ENCODE measurements at regions not wholly inside any gene's neighbourhood (a gene's known extent, or its start where the extent isn't known, plus 50 kb on each side); places are given as distances from the start of the nearest gene placed in this dataset.
A peak's percentile ranks its signal among the peaks of the same experiment; 100 is the strongest.

GRCh38 chr14:80278293-80279023, 67.2 kb upstream of the DIO2 start:
- TF ChIP-seq, protein P1, sequence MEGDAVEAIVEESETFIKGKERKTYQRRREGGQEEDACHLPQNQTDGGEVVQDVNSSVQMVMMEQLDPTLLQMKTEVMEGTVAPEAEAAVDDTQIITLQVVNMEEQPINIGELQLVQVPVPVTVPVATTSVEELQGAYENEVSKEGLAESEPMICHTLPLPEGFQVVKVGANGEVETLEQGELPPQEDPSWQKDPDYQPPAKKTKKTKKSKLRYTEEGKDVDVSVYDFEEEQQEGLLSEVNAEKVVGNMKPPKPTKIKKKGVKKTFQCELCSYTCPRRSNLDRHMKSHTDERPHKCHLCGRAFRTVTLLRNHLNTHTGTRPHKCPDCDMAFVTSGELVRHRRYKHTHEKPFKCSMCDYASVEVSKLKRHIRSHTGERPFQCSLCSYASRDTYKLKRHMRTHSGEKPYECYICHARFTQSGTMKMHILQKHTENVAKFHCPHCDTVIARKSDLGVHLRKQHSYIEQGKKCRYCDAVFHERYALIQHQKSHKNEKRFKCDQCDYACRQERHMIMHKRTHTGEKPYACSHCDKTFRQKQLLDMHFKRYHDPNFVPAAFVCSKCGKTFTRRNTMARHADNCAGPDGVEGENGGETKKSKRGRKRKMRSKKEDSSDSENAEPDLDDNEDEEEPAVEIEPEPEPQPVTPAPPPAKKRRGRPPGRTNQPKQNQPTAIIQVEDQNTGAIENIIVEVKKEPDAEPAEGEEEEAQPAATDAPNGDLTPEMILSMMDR (IDR thresholded peaks at IDR 0.05; ENCODE audit: extremely low read depth in 1 of 2, insufficient read depth in 1 of 2, low read depth in 1 of 2, low read length in 2 of 2), result no peak
- TF ChIP-seq EZH2 (IDR thresholded peaks at IDR 0.05; ENCODE audit: borderline replicate concordance, low read depth, low read length, severe bottlenecking) (no peak), POLR2A (IDR thresholded peaks at IDR 0.05; ENCODE audit: low read depth, low read length) (no peak), POLR2AphosphoS5 (IDR thresholded peaks at IDR 0.05; ENCODE audit: insufficient read depth, low read depth, low read length) (no peak), FOS (IDR thresholded peaks at IDR 0.05; ENCODE audit: borderline replicate concordance, insufficient read depth, low read length) (peak; percentile 44), JUN (IDR thresholded peaks at IDR 0.05; ENCODE audit: borderline replicate concordance, insufficient read depth, insufficient read length, low read depth) (no peak), MYC (IDR thresholded peaks at IDR 0.05; ENCODE audit: low read depth, low read length) (no peak), GATA2 (IDR thresholded peaks at IDR 0.05; ENCODE audit: insufficient read depth, insufficient read length, low read depth, low read length) (no peak)
- TF ChIP-seq, protein P2, sequence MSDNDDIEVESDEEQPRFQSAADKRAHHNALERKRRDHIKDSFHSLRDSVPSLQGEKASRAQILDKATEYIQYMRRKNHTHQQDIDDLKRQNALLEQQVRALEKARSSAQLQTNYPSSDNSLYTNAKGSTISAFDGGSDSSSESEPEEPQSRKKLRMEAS (IDR thresholded peaks at IDR 0.05; ENCODE audit: insufficient read depth, insufficient read length), result no peak

Data from endothelial cell of umbilical vein (primary cell).